ENCODE measurements at regions not wholly inside any gene's neighbourhood (a gene's known extent, or its start where the extent isn't known, plus 50 kb on each side); places are given as distances from the start of the nearest gene placed in this dataset.

- 78 to 84% methylated on average over 9 of the region's 9 CpGs for WGBS, 2 donors
Observed at GRCh38 chr10:111142092-111142768, 65.4 kb downstream of the ADRA2A start.

GRCh38 chr10:111146025-111146640 is 69.3 kb downstream of the ADRA2A start:
- DNase-seq = no peak
- Histone ChIP-seq H3K27ac (no peak overlapping the region), H3K36me3 (no peaks in the 10 kb centered on the region), H3K9me3 (no peaks in the 10 kb centered on the region), H3K27me3 (no peaks in the 10 kb centered on the region), H3K4me3 (no peak overlapping the region), H3K4me1 (no peaks in the 10 kb centered on the region)
- ATAC-seq (ENCODE audit: low FRiP score in 2 of 2) = no peak
- WGBS, 2 donors = 39 to 45% methylated on average over 2 of the region's 2 CpGs
- no peak for TF ChIP-seq CTCF (IDR thresholded peaks at IDR 0.05)
- TF ChIP-seq POLR2AphosphoS5 (IDR thresholded peaks at IDR 0.05) = no peak
- TF ChIP-seq POLR2A (IDR thresholded peaks at IDR 0.05) = no peak
- TF ChIP-seq EP300 (IDR thresholded peaks at IDR 0.05) = no peak

More at GRCh38 chr10:111142092-111142768, 65.4 kb downstream of the ADRA2A start:
- Histone ChIP-seq H3K4me1 (no peaks in the 10 kb centered on the region), H3K36me3 (no peaks in the 10 kb centered on the region), H3K27me3 (no peaks in the 10 kb centered on the region), H3K4me3 (no peak overlapping the region), H3K27ac (no peak overlapping the region), H3K9me3 (no peaks in the 10 kb centered on the region)
- ATAC-seq (ENCODE audit: low FRiP score in 2 of 2) (no peak), DNase-seq (peak in 1 of 2 donors; percentile 13)
- no peak for TF ChIP-seq POLR2AphosphoS5 (IDR thresholded peaks at IDR 0.05)
- no peak for TF ChIP-seq EP300 (IDR thresholded peaks at IDR 0.05)
- TF ChIP-seq CTCF (IDR thresholded peaks at IDR 0.05) = no peak
- TF ChIP-seq POLR2A (IDR thresholded peaks at IDR 0.05) = no peak

GRCh38 chr10:111148025-111148424 is 71.2 kb downstream of the ADRA2A start:
- 48 to 57% methylated on average over 4 to 6 of the region's 6 CpGs for WGBS, 2 donors
- H3K4me3 ChIP-seq = no peak overlapping the region
- no peaks in the 10 kb centered on the region for H3K36me3 ChIP-seq
- no peaks in the 10 kb centered on the region for H3K4me1 ChIP-seq
- DNase-seq (no peak), ATAC-seq (ENCODE audit: low FRiP score in 2 of 2) (no peak)
- no peaks in the 10 kb centered on the region for H3K9me3 ChIP-seq
- H3K27me3 ChIP-seq = no peaks in the 10 kb centered on the region
- TF ChIP-seq POLR2AphosphoS5 (IDR thresholded peaks at IDR 0.05) (no peak), EP300 (IDR thresholded peaks at IDR 0.05) (no peak), CTCF (IDR thresholded peaks at IDR 0.05) (no peak), POLR2A (IDR thresholded peaks at IDR 0.05) (no peak)
- no peak overlapping the region for H3K27ac ChIP-seq

- Histone ChIP-seq H3K27ac (no peak overlapping the region), H3K9me3 (no peaks in the 10 kb centered on the region), H3K4me3 (no peak overlapping the region), H3K27me3 (no peaks in the 10 kb centered on the region), H3K36me3 (no peaks in the 10 kb centered on the region), H3K4me1 (no peaks in the 10 kb centered on the region)
- DNase-seq = no peak
- WGBS, 2 donors = 87 to 92% methylated on average over 7 of the region's 7 CpGs
- TF ChIP-seq POLR2A (IDR thresholded peaks at IDR 0.05) = no peak
- no peak for ATAC-seq (ENCODE audit: low FRiP score in 2 of 2)
Observed at GRCh38 chr10:111148440-111148839, 71.6 kb downstream of the ADRA2A start.

GRCh38 chr10:111150691-111151090 is 73.9 kb downstream of the ADRA2A start:
- TF ChIP-seq POLR2AphosphoS5 (IDR thresholded peaks at IDR 0.05) = no peak
- TF ChIP-seq CTCF (IDR thresholded peaks at IDR 0.05) = no peak
- no peak for TF ChIP-seq POLR2A (IDR thresholded peaks at IDR 0.05)
- no peak for TF ChIP-seq EP300 (IDR thresholded peaks at IDR 0.05)
- no peak overlapping the region for H3K27ac ChIP-seq
- H3K27me3 ChIP-seq = no peaks in the 10 kb centered on the region
- DNase-seq (no peak), ATAC-seq (ENCODE audit: low FRiP score in 2 of 2) (peak in 1 of 2 donors; percentile 9)
- no peaks in the 10 kb centered on the region for H3K4me1 ChIP-seq
- no peak overlapping the region for H3K4me3 ChIP-seq
- no peaks in the 10 kb centered on the region for H3K9me3 ChIP-seq
- 81 to 83% methylated on average over 7 of the region's 7 CpGs for WGBS, 2 donors
- no peaks in the 10 kb centered on the region for H3K36me3 ChIP-seq

All from upper lobe of left lung (tissue), 6 donors.